AG09309 (cell line): ENCODE measurements at regions not wholly inside any gene's neighbourhood (a gene's known extent, or its start where the extent isn't known, plus 50 kb on each side); places are given as distances from the start of the nearest gene placed in this dataset.
"Not testable (repeated sequence)": the region's sequence is repeated elsewhere in the genome, so short reads cannot be mapped to it uniquely, and the experiment has no call there.

Experiments used
- DNase-seq: peaks from one replicate; pipeline ENCODE4 v3.0.0-alpha.2; 2010; ENCODE audit warnings: low read depth
- H3K4me3 ChIP-seq: 2 replicates; pipeline ENCODE4 v1.5.1; 2011; ENCODE audit warnings: mild to moderate bottlenecking, low read depth, low read length, moderate library complexity; ENCODE audit not compliant: control insufficient read depth
- TF ChIP-seq, protein P1 (sequence below): IDR thresholded peaks from 2 replicates; pipeline ENCODE4 v1.5.1; 2011; ENCODE audit warnings: mild to moderate bottlenecking, low read depth, low read length, inconsistent platforms; ENCODE audit not compliant: insufficient read depth, control insufficient read depth; ENCODE audit errors: missing control alignments

- TF ChIP-seq, protein P1, sequence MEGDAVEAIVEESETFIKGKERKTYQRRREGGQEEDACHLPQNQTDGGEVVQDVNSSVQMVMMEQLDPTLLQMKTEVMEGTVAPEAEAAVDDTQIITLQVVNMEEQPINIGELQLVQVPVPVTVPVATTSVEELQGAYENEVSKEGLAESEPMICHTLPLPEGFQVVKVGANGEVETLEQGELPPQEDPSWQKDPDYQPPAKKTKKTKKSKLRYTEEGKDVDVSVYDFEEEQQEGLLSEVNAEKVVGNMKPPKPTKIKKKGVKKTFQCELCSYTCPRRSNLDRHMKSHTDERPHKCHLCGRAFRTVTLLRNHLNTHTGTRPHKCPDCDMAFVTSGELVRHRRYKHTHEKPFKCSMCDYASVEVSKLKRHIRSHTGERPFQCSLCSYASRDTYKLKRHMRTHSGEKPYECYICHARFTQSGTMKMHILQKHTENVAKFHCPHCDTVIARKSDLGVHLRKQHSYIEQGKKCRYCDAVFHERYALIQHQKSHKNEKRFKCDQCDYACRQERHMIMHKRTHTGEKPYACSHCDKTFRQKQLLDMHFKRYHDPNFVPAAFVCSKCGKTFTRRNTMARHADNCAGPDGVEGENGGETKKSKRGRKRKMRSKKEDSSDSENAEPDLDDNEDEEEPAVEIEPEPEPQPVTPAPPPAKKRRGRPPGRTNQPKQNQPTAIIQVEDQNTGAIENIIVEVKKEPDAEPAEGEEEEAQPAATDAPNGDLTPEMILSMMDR: no peak
- no peak for DNase-seq
- no peak overlapping the region for H3K4me3 ChIP-seq
Observed at GRCh38 chr2:64814007-64814406, 160.3 kb upstream of the SERTAD2 start.

- not testable (repeated sequence) for H3K4me3 ChIP-seq, DNase-seq
Observed at GRCh38 chr2:64816526-64816925, 162.8 kb upstream of the SERTAD2 start.

DNA sequence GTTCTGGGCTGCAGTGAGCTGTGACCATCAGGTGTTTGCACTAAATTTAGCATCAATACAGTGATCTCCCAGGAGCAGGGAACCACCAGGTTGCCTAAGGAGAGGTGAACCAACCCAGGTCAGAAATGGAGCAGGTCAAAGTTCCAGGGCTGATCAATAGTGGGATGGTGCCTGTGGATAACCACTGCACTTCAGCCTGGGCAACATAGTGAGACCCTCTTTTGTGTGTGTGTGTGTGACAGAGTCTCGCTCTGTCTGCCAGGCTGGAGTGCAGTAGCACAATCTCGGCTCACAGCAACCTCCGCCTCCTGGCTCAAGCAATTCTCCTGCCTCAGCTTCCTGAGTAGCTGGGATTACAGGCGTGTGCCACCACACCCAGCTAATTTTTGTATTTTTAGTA lies 163.7 kb upstream of the SERTAD2 start:
- TF ChIP-seq, protein P1: no peak
- DNase-seq: no peak
- H3K4me3 ChIP-seq: no peak overlapping the region

DNA sequence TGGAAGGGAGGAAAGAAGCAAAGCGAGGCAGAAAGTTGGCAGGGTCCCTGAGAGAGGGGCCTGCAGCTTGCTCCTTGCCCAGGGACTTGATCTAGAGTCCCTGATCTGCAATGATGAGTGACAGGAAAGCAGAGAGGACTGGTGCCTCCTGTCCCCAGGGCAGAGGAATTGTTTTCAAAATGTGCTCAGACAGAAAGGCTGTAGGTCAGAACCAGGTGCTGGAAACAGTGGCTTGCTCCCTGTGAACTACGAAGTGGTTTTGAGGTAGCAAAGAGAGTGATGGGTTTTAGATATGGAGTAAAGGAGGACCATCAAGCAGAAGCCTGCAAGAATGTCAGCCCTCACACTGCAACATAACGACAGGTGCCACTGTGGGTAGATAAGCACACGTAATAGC lies 164.9 kb upstream of the SERTAD2 start:
- TF ChIP-seq, protein P1: no peak
- no peak overlapping the region for H3K4me3 ChIP-seq
- no peak for DNase-seq

DNA sequence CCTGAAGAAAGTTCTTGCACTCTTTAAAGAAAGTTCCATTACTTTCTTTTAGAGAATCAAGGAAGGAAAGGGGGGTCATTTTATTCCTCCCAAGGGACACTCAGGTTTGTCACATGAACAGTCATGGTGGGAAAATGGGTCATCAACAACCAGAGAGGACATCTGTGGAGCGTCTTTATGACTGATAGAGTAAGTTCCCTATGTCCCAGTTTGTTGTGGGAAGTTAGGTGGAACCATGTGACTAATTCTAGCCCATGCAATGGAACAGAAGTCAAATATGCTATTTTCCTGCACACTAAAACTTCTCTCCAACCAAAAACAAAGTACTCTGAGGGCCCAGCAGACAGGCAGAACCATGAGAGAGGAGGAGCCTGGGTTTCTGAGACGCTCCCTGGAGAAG lies 165.6 kb upstream of the SERTAD2 start:
- DNase-seq: no peak
- no peak overlapping the region for H3K4me3 ChIP-seq
- TF ChIP-seq, protein P1: no peak

DNA sequence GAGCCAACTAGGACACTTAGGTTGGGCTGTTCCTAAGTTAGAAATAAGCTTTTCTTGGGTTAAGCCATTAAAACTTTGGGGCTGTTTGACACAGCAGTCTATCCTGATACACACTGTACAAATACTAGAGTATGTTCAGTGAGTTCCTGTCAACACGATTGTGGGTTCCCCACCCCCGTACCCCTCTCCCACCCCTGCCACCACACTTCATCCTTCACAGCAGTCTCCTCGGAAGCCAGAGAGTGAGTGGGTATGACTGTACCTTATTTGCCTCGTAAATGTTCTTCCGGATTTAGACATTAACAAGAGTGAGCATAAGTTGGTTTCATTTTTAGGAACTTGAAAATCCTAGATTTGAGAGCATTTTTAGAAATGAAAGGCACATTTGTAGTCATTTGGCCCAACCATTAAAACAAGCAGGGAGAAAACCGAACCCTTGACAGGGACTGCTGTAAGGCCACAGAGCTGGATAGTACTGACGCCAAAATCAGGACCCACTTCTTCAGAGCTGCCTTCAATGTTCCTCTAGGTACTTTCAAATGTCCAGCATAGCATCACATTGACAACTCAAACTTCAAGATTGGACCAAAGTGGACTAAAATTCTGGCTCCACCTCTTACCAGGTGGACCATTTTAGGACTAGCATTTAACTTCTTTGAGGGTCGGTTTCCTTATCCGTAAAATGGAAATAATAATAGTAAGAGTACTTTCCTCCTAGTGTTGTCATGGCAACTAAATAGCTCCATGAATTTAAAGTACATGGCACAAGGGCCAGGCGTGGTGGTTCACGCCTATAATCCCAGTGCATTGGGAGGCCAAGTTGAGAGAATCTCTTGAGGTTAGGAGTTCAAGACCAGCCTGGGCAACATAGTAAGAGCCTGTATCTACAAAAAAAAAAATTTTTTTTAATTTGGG lies 166.3 kb upstream of the SERTAD2 start:
- TF ChIP-seq, protein P1: no peak
- H3K4me3 ChIP-seq: no peak overlapping the region
- no peak for DNase-seq

GRCh38 chr2:64820901-64821300 lies 167.2 kb upstream of the SERTAD2 start:
- DNase-seq: no peak
- TF ChIP-seq, protein P1: no peak
- no peak overlapping the region for H3K4me3 ChIP-seq
